NCI-H146 (cell line): ENCODE measurements at regions not wholly inside any gene's neighbourhood (a gene's known extent, or its start where the extent isn't known, plus 50 kb on each side); places are given as distances from the start of the nearest gene placed in this dataset.

Source experiments
- DNase-seq: peaks from one replicate; lab custom pipeline; 2025; lab: John Stamatoyannopoulos, UW

DNA sequence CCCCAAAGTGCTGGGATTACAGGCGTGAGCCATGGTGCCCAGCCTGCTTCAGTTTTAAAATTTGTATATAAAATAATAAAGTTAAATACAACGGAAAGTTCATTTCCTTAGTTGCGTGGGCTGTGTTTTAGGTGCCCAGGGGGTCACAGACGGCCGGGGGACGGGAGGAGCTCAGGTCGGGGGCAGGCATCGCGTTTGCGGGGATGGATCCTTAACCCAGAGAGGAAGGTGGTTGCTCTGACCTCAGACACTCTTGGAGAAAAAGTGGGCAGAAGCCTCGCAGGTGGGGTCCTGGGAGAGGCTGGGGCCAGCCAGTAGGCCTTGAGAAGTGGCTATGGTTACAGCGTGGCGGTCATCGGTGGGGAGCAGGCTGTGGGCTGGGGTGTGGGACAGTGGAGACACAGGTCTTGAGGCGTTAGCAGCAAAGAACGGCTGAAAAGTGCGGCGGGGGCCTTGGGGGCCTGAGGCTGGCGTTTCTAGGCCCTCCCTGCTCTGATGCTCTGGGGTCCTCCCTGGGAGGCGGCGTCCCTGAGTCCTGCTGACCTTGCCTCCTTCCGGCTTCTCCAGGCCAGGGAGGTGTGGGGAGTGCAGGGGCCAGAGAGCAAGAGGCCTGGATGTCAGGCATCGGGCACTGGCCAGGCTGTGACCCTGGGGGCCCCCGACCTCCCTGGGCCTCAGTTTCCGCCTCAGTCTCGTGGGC is 54.4 kb downstream of the UNCX start:
- no peak for DNase-seq

DNA sequence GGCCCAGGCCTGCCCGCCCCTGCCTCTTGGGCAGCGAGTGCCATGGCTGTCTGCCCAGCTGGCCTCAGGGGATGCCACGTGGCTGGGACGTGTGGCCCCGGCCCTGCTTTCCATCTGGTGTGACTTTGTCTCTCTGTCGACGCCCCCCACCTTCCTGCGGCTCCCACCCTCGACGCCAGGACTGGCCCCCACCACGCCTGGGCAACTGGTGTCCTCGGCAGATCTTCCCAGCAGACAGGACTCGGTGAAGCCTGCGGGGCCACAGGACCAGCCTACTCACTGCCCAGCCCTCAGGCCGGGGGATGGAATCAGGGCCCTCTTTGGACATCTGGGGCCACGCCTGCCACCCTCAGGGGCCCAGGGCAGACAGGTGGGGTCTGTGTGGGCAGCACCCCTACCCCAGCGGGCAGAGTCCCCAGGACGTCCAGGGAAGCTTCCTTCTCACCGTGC is 55.1 kb downstream of the UNCX start:
- DNase-seq: no peak

DNA sequence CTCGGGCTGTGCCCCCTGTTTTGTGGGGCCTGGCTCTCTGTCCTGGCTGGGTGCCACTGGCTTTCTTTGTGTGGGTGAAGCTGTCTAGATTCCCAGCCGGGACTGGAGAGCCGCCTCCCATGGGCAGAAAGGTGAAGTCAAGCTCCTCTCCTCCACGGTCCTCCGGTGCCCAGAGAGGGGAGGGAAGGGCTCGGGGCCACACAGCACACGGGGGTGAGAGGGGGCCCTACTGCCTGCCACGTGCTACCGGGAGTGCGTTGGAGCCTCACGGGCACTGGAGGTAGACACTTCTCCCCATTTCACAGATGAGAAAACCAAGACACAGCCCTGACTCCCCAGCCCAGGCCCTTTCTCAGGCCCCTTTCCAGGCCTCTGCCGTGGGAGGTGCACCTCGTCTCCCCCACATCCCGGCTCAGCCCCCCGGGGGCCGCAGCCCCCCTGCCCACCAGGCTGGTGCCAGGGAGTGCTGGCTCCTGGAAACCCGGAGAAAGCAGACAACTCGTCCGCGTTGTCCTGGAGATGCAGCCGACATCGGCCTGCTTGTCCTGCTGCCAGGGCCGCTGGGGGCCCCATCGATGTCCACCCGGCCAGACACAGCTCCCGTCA is 55.8 kb downstream of the UNCX start:
- no peak for DNase-seq

DNA sequence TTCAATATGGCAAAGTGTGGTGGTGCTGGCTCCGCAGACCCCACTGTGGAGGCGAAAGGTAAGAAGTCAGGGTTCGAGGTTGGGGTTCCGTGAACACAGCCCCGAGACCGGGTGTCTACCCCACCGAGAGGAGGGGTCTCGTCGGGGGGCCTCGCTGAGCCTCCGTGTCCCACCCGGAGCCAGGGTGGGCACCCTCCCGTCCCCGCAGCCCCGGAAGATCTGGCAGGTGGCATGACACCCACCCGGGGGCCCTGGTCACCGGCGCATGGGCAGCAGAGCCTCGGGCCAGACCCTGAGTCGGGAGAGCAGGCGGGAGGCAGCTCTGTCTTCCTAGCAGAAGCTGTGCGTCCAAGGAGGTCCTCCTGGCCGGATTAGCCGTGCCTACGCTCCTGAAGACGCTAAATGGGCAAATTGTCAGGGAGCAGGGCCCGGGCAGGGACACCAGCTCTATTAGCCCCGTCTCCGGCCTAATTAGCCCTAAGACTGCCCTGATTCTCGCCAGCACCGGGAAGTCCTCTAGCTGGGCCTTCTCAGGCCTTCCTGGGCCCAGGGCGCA is 56.4 kb downstream of the UNCX start:
- no peak for DNase-seq

DNA sequence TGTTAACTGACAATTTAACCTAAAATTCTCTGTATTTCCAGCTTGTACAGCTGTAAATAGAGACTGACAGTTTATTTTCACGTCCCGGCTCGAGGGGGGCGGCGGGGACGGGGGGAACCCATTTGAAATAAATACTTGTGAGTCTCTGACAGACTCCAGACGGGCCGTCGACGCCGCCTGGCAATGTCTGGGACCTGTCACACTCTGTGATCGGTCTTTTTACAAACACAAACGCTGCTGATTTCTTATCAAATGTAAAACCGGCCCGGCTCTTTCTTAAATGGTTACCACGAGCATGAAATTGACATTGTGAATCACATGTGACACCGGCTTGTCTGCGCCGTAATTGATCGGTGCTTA is 57.0 kb downstream of the UNCX start:
- DNase-seq: no peak

DNA sequence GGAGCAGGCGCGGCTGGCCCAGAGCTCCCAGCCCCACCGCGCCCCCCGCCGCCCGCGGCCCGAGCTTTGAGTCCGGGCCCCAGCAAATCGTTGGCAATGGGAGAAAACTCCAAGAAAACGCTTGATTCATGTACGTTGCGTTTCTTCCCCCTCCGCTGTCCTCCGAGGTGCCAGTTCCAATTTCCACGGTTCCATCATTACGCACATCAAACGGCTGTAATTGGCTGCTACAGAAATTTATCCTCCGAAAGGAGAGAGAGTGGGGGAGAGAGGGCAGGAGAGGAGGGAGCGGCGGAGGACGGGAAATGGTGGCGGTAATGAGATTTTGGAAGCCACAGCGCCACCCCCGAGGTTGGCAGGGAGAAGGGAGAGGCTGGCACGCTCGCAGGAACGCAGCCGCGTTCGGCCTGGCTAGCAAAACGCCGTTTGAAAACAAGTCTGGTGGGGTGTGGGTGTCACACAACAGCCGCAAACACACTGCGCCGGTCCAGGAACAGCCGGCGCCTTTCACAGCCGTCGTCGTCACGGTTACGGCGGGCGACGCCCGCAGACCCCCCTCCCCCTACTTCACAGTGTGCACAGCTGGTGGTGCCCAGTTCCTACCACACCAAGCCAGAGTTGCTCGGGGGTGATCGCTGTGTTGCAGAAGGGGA is 57.5 kb downstream of the UNCX start:
- DNase-seq: no peak

DNA sequence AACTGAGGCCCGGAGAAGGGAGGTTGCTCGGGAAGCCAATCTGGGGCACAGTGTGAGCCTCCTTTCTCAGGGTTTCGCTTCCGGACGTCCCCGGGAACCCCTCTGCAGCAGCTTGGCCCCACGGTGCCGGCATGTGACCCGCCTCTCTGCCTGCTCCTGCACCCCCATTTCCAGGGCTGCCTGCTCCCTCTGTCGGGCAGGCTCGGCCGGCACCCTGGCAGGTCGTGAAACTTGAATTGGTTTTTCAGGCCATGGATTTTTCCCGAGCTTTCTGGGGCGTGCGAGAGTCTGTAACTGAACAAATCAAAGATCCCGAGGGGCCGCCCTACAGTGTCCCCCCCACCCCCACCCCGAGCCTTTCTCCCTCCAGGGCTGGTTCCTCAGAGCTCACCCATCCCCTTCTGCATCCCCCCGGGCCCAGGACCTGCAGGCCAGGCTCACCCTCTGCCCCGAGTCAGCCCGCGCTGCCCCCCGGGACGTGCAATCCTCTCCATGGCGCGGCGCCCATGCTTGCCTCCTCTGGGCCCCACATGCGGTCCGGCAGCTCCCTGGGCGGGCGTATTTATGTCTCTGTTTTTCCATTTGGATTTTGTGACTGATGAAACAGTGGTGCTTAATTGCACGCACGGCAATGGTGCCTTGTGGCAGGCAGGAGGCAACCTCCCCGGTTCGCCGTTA is 58.1 kb downstream of the UNCX start:
- DNase-seq: no peak

DNA sequence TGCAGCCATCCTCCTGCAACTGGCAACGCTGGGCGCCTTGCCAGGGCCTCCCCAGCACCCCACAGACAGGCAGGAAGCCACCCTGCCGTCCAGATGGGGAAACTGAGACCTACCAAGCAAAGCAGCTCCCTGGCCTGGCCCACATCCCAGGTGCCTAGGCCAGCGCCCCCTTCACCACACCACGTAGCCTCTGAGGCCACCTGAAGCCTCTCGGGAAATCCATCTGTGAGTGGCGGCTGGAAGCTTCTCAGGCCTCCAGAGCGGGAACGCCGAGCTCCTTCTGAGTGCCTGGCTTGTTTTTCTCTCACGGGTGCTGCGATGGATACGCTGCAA is 58.7 kb downstream of the UNCX start:
- DNase-seq: no peak

DNA sequence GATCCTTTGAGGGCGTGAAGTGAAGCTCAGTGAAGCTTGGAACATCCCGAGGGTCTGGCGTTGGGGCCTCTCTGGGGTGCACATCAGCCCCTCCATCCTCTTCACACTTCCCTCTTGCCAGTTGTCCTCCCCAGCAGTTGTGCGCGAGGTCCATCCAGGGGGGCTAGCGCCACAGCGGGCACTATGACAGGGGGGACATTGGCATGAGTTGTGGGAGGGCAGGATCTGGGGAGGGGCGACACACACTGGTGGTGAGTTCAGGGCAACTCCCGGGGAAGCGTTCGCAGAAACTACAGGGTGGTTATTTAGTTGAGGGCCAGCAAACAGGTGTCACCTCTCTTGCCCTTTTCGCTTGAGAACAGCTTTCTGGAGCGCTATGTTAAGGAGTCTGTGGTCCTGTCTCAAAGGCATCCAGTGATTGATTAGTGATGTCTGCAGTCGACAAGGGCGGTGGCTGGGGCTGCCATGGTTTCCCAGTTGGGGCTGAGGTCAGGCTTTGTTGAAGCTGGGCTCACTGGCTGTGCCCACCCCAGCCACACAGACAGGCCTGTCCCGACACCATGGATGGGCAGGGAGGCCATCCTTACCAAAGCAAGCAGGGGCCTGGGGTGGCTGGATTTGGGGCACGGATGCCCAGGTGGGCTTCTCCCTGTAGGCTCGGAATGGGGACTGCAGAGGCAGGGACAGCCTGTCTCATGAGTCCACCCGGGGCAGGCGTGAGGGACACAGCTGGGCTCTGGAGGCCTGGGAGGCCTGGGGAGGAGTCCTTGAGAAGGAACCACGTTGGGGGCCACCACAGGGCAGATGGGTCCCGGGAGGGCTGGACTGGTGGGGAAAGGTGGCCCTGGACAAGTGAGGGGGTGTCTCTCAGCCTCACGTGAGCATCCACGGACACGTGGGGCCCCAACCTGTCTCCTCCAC is 59.4 kb downstream of the UNCX start:
- no peak for DNase-seq

DNA sequence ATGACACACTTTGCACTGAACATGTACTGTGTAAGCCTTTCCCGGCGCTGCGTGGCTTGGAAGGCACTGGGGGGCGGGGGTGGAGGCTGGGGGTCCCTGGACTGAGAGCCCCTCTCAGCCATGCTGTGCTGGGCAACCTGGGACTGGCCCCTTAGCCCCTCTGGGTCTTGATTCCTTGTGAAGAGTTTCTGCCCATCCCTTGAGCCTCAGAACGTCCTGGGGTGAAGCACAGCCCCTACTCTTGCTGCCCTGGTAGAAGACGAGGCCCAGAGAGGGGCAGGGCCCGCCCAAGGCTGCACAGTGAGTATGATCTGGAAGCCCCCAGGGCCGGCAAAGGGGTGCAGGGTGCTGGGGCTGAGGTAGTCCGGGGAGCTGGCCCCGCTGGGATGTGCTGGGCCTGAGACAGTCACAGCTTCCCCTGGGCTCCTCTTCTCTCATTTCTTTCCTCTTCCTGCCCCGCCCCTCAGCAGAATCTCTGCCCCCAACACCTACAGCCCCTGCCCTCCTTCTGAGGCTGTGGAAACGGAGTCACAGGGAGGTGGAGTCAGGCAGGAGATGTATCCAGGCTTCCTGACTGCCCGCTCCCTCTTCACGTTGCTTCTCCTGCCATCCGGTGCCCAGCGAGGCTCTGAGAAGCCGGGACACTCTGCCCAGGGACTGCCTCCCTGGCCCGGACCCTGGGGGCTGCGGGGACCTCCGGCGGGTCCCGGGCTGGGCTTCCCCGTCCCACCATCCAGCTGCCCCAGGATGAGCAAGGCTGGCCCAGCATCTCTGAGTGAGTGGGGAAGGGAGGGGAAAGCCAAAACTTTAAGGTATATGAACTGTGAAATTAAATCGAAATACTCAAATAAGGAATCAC is 60.5 kb downstream of the UNCX start:
- DNase-seq: no peak

DNA sequence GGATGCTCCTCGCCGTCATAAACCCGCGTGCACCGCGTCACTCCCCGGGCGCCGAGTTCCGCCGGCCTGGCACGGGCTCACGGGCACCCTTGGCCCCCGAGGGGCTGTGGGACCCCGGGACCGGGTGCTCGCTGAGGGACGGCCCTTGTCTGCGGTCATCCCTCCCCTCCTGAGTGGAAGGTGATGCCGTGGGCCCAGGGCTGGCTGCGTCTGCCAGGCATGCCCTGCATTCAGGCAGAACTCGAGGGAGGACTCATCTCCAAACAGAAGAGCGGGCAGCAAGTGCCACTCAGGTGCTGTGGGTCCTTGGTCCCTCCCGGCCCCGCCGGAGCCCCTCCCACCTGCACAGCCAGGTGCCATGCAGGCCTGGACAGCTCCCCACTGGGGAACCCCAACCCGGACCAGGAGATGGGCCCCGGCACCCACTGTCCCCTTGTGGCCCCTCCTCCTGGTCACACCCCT is 61.3 kb downstream of the UNCX start:
- no peak for DNase-seq

DNA sequence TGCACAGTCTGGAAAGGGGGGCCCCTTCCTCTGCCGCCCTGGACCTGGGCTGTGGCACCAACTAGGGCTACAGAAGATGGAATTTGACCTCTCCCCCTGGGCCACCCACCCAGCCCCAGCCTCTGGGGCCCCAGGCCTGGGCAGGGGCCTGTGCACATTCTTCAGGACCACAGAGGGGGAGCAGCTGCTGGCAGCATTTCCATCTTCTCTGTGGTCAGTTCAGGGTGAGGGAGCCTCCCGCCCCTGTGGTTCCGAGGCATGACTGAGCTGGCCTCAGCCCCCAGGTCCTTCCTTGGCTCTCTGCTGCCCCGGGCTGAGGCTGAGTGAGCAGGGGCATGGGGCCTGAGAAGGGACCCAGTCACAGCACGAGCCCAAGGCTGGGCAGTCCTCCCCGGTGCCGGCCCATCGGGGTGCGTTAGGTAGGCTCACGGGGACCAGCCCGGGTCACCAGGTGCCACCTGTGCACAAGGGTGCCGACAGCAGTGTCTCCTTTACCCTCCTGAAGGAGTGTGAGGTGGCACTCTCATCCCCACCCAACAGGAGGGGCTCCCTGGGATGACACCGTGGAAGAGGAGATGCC is 63.2 kb downstream of the UNCX start:
- DNase-seq: no peak

DNA sequence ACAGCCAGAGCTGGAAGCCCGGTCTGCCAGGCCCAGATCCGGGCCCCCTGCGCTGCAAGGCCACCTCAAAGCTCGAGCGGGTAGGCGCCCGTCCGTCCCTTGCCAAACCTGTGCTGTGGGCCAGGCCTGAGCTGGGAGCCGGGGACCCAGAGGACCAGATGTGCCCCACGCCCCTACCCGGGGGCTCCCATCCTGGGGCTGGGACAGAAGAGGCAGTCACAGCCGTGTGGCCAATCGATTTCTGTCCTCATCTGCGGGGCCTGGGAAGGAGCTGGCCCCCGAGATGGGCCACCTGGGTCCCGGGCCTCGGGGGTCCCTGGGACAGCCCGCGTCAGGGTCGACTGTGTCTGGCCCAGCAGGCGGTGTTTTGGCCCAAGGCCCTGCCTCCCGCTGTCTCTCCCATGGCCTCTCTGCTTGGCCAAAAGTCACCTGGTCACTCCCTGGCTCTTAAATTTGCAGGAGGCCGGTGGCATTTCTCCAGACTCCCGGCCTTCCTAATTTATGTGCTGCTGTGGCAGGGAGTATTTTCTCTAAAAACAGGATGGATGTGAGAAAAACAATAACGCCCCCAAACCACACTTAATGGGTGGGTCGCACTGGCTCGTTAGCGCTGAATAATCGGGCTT is 63.8 kb downstream of the UNCX start:
- DNase-seq: no peak

DNA sequence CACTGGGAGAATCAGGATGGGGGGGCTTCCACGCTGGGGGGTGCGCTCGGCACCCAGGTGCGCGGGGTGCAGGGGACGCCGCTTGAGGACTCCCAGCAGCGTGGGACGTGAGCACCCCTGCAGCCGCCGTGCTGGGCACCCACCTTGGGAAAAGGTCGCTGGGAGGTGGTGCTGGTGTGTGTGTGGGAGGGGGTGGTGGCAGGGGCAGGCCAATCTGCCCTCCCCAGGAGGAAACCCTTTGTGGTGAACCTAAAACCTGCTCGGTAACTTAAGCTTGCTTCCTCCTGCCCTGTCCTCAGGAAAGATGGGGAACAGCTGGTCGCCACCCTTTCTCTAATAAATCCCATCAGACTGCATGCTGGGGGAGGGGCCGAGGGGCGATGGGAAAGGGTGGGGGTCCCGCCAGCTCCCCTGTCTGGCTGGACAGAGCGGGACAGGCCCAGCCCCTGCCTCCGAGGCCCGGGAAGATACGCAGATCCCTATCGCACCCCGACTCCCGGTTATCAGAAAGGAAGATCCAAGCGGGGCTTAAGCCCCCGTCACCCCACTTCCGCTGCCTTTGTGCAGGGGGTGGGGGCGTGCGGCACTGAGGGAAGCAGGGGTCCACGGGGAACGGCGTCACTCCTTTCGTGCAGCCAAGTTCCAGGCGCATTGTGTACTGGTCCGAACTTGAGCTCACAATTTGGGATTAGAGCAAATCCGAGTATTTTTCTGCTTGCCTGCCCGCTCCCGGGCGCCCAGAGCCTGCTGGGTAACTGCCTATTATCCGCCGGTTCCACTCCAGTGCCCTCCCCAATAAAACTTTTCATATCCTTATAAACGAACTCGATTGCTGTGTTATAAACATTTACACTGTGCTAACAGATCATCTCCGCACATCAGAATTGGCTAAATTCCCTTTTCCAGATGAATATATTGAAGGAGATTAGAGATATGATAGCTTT is 64.6 kb downstream of the UNCX start:
- no peak for DNase-seq

DNA sequence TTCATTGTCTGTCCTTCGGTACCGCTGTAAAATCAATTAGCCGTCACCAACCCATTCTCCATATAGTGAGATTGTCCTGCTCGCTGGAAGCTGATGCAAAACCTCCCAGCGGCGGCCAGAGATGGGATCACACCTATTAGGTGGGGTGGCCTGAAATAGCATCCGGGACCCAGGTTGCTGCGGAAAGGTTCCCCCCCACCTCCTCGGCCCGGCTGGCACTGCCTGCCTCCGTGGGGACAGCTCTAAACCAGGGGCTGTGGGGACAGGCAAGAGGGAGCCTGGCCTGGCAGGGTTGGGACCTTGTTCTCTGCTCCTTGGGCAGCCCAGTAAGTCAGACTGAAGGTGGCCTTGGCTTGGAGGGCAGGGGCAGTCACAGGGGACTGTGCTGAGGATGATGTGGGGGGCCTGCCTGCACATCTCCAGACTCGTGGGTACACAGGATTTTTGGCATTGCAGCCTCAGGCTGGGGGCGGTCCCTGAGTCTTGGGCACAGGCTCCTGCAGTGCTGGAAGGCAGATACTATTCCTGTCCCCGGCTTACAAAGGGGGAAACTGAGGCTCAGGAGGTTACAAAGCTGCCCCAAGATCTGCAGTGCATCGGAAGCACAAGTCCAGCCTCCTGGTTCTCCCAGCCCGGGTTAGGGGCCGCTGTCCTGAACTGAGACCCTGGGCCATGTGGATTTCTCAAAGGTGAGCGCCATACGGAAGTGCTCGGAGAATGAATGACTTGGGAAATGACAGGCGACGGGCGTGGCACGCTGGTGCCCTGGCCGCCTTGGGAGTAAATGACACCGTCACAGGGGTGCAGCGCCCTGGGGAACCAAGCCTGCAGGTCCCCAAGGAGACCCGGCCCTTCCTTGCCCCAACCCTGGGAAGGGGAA is 65.6 kb downstream of the UNCX start:
- no peak for DNase-seq

DNA sequence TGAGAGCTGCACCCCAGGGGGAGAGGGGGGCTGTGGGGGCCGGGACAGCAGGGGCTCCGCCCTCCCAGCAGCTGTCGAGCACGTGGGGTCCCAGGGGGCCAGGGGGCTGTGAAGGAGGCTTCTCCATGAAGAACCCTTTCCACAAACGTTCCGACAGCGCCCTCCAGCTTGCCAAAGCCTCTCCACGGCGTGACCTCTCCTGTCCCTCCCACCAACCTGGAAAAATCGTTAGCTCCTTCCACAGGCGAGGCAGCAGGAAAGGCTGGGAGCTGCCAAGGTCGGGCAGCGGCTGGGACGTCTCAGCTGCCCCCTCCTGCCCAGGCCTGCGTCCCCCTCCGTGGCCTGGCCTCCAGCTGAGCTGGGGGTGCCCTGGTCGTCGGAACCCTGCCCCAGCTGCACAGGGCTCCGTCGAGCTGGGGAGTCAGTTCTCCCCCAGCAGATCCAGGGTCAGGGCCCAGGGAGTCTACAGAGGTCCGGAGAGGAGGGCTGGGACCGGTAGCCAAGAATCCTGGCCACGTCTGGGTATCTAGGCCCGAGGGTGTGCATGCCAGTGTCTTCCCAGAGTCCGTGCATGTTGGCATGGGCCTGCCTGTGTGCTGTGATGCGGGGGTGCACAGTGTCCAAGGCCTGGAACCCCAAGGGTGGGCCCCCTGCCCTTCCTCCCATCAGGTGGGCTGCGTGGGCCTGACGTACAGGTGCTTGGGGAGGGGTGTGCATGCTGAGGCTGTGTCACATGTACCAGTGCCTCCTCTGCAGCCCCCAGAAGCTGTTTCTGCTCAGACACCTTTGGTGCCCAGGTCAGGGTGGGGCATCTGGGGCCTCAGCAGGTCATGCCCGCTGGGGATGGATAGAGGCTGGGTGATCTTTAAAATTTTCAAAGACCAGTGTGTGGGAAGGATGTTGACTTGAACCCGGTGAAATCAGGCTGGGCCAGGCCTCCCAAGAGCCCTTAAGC is 66.5 kb downstream of the UNCX start:
- no peak for DNase-seq

DNA sequence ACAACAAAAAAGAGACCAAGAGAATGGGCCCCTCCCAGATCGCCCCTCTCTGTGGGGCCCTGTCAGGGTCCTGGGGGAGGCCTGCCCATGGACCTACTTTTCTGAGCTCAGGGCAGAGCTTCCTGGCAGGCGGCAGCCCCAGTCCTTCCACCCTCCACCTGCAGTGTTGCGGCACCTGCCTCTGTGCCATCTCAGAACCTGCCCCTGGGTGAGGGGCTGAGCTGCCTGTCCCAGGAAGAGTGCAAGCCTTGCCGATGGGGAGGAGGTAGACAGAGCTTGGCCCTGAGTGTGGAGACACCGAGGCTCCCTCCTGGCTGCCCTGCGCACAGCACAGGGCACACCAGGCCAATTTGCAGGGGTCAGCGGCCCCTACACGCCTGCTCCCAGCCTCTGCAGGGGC is 67.5 kb downstream of the UNCX start:
- no peak for DNase-seq
